SJSA1 (cell line): ENCODE measurements at regions not wholly inside any gene's neighbourhood (a gene's known extent, or its start where the extent isn't known, plus 50 kb on each side); places are given as distances from the start of the nearest gene placed in this dataset.

Experiments used
- DNase-seq, 2 experiments: peaks; one replicate each; pipeline ENCODE4 v3.0.0-alpha.2; 2015 to 2020; ENCODE audit warnings: low spot score in 2 of 2, low read depth in 1 of 2
- H3K27ac ChIP-seq: fragments of 250-450 bp; sonication (Bioruptor Pico); 2 replicates; pipeline ENCODE4 v1.5.1; 2020; ENCODE audit warnings: mild to moderate bottlenecking, moderate library complexity
- H3K27me3 ChIP-seq: fragments of 250-450 bp; sonication (Bioruptor Pico); replicated peaks from 2 replicates; pipeline ENCODE4 v1.5.1; 2020; ENCODE audit warnings: mild to moderate bottlenecking, moderate library complexity
- H3K36me3 ChIP-seq: fragments of 250-450 bp; sonication (Bioruptor Pico); 2 replicates; pipeline ENCODE4 v1.5.1; 2020; ENCODE audit warnings: mild to moderate bottlenecking
- H3K4me1 ChIP-seq: fragments of 250-450 bp; sonication (Bioruptor Pico); replicated peaks from 2 replicates; pipeline ENCODE4 v1.6.1; 2021; ENCODE audit warnings: mild to moderate bottlenecking
- H3K4me3 ChIP-seq: fragments of 250-450 bp; sonication (Bioruptor Pico); 2 replicates; pipeline ENCODE4 v1.5.1; 2020; ENCODE audit warnings: mild to moderate bottlenecking
- H3K9me3 ChIP-seq: fragments of 250-450 bp; sonication (Bioruptor Pico); replicated peaks from 2 replicates; pipeline ENCODE4 v1.5.1; 2020; ENCODE audit warnings: mild to moderate bottlenecking

DNA sequence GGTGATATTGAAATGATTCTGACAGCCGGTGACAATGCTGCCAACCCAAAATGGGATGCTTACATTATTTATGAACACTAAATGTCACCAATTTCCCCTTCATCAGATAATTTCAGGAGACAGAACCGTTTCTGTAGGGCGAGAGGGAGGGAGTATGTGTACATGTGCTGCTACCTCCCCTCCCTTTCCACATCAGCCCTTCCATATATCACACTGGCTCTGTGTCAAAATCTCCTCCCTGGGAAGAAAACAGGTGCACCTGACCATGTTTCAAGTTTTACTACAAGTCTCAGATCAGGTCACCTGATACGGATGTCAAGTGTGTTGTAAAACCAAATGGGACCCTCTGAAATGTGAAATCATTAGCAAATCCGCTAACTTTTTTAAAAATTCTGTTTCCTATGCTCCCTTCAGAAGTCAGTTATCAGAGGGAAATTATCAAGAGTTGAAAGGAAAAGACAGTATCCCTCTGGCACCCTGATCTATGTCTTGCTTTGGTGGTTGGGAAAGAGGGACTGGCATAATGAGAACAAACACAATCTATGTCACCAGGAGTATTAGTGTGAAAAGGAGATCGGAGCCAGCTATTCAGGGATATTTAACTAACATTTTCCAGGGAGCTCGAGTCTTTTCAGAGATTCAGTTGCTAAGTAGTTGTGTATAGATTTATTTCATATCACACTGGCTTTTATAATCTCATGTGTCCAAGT is 1002.3 kb upstream of the CDH8 start:
- Histone ChIP-seq H3K9me3 (peaks cover 5% of the 10 kb centered on the region), H3K4me3 (no peak overlapping the region), H3K36me3 (no peaks in the 10 kb centered on the region), H3K4me1 (no peaks in the 10 kb centered on the region), H3K27ac (no peak overlapping the region), H3K27me3 (no peaks in the 10 kb centered on the region)
- DNase-seq: no peak

DNA sequence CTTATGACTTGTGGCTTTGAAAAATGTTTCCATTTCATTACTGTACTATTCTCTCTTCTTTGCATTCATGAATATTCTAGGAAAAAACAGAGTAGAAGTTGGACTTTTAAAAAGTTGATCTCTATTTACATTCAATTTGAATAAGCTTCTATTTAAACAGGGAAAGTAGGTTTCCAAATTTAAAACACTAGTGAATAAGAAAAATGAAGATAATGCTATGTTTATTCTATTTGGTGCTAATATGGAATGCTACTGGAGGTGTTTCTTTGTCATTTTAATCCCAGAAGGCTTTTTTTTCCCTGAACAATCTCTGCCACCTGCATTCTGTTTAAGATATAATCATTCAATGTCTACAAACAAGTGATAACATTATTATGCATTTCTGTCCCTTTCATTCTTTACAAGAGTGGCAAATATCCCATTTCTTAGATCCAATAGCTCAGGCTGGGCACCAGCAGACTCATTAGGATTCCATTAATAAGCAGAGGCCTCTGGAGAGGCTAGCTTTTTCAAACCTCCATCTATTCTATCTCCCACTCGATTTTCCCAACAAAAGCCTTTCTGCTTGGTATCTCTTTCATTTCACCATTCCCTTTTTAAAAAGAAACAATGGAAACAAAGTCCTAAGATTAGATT is 1001.6 kb upstream of the CDH8 start:
- H3K9me3 ChIP-seq: peaks cover 5% of the 10 kb centered on the region
- no peaks in the 10 kb centered on the region for H3K4me1 ChIP-seq
- no peak for DNase-seq
- H3K27ac ChIP-seq: no peak overlapping the region
- no peaks in the 10 kb centered on the region for H3K27me3 ChIP-seq
- H3K4me3 ChIP-seq: no peak overlapping the region
- no peaks in the 10 kb centered on the region for H3K36me3 ChIP-seq

DNA sequence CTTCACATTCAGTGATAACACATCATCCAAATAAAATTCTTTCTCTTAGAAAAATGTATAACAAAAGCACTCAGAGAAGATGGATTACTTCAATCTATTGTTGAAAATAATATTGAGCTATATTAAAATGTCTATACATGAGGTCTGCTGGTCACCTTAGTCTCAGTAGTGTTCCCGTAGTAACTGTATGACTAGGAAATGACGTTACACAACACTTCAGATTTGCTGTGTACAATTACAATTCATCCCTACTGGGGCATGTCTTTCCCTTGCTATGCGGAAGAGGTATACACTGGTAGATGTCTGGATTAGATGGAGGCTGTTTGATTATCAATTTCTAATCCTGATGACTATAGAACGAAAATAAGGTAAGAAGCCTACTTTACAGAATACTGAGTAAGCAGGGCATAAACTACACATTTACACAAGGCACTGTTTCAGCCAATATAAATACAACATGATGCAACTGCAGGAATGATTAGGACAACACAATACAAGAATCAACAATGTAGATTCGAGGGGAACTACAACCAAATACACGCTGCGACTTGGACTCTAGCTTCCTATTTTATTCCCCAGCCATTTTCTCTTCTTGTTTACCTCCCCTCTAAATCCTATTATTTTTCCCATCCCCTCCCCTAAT is 982.5 kb upstream of the CDH8 start:
- Histone ChIP-seq H3K27me3 (no peaks in the 10 kb centered on the region), H3K4me1 (no peaks in the 10 kb centered on the region), H3K36me3 (no peaks in the 10 kb centered on the region), H3K27ac (no peak overlapping the region), H3K4me3 (no peak overlapping the region), H3K9me3 (no peaks in the 10 kb centered on the region)
- no peak for DNase-seq

DNA sequence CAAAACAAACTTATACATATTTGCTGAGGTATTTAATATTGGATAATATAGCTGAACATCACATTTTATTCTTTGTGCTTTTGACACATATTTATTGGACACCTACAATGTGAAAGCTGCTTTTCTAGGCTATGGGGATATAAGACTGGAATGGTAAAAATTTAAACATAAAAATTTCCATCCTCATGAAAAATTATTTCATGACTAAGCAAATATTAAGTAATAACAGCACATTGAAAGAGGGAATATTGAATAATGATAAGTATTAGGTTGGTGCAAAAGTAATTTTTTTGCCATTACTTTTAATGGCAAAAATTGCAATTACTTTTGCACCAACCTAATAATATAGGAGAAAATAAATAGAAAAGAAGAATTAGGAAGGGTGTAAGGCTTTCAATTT is 972.5 kb upstream of the CDH8 start:
- H3K9me3 ChIP-seq: no peaks in the 10 kb centered on the region; the same call in 1 of the 2 replicates
- no peaks in the 10 kb centered on the region for H3K36me3 ChIP-seq
- no peaks in the 10 kb centered on the region for H3K4me1 ChIP-seq
- no peaks in the 10 kb centered on the region for H3K27me3 ChIP-seq
- no peak for DNase-seq
- H3K4me3 ChIP-seq: no peak overlapping the region
- no peak overlapping the region for H3K27ac ChIP-seq

DNA sequence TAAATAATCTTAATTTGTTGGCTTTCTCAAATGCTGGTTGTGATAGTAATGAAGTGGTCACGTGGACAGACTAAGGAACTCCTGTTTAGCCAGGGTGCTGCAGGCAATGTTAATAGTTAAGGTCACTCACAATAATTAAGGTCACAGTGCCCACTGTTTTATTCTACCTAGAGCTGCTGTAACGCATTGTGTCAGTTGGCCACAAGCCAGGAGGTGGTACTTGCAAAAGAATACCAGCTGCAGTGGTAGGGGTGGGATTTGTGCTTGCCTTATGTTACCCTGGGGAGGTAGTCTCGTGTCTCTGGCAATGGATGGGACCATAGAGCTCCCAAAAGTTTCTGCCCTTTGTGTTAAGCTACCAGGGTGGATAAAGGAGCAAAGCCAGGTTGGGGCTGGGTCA is 969.1 kb upstream of the CDH8 start:
- H3K27ac ChIP-seq: no peak overlapping the region
- H3K36me3 ChIP-seq: no peaks in the 10 kb centered on the region
- no peaks in the 10 kb centered on the region for H3K4me1 ChIP-seq
- H3K4me3 ChIP-seq: no peak overlapping the region
- no peaks in the 10 kb centered on the region; the same call in 1 of the 2 replicates for H3K9me3 ChIP-seq
- H3K27me3 ChIP-seq: no peaks in the 10 kb centered on the region
- no peak for DNase-seq

DNA sequence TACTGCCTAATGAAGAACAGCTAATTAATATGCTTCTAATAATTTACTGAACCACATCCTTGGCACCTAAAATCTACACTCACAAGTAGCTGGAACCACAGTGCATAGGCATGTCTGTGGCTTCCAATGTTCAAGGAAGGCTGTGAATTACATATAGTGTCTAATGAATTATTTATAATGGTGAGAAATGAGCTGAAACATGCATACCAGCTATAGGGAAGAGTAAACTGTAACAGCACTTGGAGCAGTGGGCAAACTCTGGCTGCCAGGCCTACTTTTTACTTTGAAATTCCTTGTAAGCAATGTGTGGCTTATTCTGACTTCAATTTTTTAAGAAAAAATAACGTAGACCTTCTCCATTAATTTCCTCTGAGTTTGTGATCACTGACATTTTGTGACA is 953.2 kb upstream of the CDH8 start:
- H3K27ac ChIP-seq: no peak overlapping the region
- H3K27me3 ChIP-seq: no peaks in the 10 kb centered on the region
- H3K36me3 ChIP-seq: no peaks in the 10 kb centered on the region
- no peak for DNase-seq
- H3K4me1 ChIP-seq: no peaks in the 10 kb centered on the region
- no peaks in the 10 kb centered on the region for H3K9me3 ChIP-seq
- H3K4me3 ChIP-seq: no peak overlapping the region

DNA sequence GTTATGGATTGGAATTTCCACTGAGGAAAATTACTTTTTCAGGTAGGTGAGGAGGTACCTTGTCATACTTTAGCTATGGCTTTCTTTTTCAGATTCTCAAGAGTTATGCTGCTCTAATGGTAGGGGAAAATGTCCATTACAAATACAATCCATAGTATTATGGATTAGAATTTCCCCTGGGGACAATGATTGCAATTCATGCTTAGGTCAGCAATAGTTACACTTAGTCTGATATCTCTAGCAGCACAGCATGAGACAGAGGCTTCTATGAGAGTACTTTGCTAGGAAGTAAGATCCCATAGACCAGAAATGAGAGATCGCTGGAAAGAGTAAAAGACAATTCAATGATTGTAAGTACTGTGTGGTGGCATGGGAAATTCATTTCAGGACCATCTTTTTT is 949.5 kb upstream of the CDH8 start:
- Histone ChIP-seq H3K27me3 (no peaks in the 10 kb centered on the region), H3K9me3 (no peaks in the 10 kb centered on the region), H3K27ac (no peak overlapping the region), H3K36me3 (no peaks in the 10 kb centered on the region), H3K4me1 (no peaks in the 10 kb centered on the region), H3K4me3 (no peak overlapping the region)
- DNase-seq: no peak

DNA sequence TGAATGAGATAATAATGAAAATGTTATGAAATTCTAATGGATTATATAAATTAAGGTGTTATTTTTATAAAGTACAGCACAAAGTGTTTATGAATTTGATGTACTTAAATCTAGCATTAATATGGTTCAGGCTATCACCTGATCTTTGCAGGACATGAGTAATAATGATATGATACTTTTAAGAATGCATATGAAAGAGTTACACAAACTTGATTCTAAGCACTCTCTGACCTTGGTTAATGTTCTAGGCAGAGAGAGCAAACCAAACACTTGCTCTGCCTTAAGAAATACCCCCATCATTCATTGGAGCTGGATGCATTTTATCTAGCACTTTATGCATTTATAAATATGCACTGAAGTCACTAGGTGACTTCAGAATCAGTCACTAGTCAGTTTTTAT is 942.2 kb upstream of the CDH8 start:
- Histone ChIP-seq H3K27me3 (no peaks in the 10 kb centered on the region), H3K4me1 (no peaks in the 10 kb centered on the region), H3K36me3 (no peaks in the 10 kb centered on the region), H3K27ac (no peak overlapping the region), H3K9me3 (peaks cover 4% of the 10 kb centered on the region), H3K4me3 (no peak overlapping the region)
- no peak for DNase-seq

DNA sequence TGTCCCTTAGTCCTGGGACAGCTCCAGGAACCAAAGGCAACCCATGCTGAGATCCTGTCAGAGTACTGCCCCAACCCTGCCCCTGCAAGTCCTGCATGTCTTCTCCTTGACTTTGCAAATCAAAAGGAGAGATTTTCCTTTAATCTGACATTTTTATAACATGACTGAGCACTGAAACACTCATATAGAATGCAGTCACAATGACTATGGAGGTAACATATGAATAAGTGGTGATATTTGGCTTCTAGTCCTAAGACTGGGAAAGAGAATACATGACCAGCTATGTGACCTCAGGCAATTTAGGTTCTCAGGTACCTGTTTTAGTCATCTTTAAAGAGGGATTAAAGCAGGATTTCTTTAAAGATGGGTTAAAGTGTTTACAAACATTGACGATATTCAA is 941.6 kb upstream of the CDH8 start:
- peaks cover 4% of the 10 kb centered on the region for H3K9me3 ChIP-seq

DNA sequence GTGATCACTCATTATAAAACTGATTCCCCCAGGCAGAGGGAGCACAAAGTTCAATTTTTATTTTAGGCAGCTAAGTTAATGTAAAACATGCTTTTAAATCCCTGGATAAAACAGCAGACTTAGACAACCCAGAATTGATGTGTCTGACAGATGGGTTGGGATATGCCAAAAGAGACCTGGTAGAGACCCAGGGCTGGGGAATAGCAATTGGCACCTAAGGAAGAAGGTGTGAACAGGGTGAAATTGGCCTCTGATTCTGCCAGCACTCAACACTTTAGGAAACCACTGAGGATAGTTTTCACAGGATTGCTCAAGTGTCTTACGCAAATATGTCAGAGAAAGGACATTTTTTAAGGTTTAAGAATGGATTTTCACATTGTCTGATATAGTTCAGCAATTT is 938.2 kb upstream of the CDH8 start:
- Histone ChIP-seq H3K4me3 (no peak overlapping the region), H3K27ac (no peak overlapping the region), H3K4me1 (no peaks in the 10 kb centered on the region), H3K27me3 (no peaks in the 10 kb centered on the region), H3K9me3 (peaks cover 4% of the 10 kb centered on the region), H3K36me3 (no peaks in the 10 kb centered on the region)
- no peak for DNase-seq

More for the DNA sequence above, 941.6 kb upstream of the CDH8 start:
- no peaks in the 10 kb centered on the region for H3K36me3 ChIP-seq
- no peak overlapping the region for H3K4me3 ChIP-seq
- no peak overlapping the region for H3K27ac ChIP-seq
- H3K27me3 ChIP-seq: no peaks in the 10 kb centered on the region
- H3K4me1 ChIP-seq: no peaks in the 10 kb centered on the region
- DNase-seq: no peak

DNA sequence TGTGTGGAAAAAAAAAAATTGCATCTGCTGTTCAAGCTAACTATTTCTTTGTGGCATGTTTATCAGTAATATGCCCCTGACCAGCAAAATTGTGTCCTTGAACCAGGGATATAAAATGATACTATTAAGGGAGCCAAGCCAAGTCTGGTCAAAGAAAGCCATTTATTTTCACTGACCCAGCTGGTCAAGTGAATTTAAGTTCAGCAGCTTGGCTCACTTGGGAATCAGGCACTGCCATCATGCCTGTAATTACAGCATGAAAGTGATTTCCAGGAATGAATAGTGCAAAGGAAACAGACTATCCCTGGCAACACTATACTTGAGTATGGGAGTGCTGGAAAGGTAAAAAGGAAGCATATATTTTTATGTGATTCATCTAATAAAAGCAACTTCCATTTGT is 934.6 kb upstream of the CDH8 start:
- H3K36me3 ChIP-seq: no peaks in the 10 kb centered on the region
- H3K4me1 ChIP-seq: no peaks in the 10 kb centered on the region
- no peak overlapping the region for H3K27ac ChIP-seq
- no peak for DNase-seq
- no peaks in the 10 kb centered on the region for H3K27me3 ChIP-seq
- H3K9me3 ChIP-seq: no peaks in the 10 kb centered on the region
- no peak overlapping the region for H3K4me3 ChIP-seq

DNA sequence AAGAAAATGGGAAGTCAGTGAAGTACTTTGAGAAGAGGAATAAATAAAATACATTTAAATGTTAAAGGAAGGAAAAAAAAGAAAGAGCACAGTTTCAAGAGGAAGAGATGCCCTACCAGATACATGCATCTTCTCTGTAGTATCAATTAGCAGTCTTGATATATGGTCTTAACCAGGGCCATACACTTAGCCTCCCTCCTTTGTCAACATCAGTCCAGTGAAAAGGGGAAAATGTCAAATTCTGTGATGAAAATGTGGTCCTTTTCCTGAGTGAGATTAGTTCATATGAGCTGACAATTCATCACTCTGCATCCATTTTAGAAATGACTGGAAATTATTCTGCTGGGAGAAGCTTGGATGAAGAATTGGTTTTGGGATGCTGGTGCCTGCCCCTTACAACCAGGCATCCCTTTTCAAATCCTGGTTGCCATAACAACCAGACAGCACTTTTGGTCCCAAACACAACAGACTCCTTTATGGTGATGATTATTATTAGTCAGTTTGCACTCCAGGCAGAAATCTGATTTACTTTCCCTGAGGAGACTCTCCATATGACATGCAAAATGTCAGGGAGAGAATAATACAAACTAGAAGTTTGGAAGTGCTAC is 933.6 kb upstream of the CDH8 start:
- Histone ChIP-seq H3K36me3 (no peaks in the 10 kb centered on the region), H3K27ac (no peak overlapping the region), H3K4me1 (no peaks in the 10 kb centered on the region), H3K4me3 (no peak overlapping the region), H3K27me3 (no peaks in the 10 kb centered on the region), H3K9me3 (no peaks in the 10 kb centered on the region)
- no peak for DNase-seq

DNA sequence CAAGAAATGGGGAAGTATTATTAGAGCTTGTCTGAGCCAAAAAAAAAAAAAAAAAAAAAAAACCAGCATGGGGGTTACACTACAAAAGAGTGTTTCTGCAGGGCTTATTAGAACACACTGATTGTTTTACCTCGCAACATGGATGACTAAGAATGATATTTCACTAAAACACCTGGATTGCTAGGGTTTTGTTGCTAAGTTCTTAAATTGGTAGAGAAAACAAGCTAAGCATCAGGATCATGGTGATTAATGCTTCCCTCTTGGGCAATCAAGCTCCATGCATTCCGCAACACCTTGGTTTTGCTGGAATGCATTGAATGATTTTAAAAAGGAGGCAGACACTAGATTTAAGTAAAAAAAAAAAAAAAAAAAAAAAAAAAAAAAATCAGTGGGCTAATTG is 931.4 kb upstream of the CDH8 start:
- no peaks in the 10 kb centered on the region for H3K9me3 ChIP-seq
- H3K27me3 ChIP-seq: no peaks in the 10 kb centered on the region
- DNase-seq: no peak
- H3K36me3 ChIP-seq: no peaks in the 10 kb centered on the region
- no peak overlapping the region for H3K4me3 ChIP-seq
- H3K27ac ChIP-seq: no peak overlapping the region
- H3K4me1 ChIP-seq: no peaks in the 10 kb centered on the region

DNA sequence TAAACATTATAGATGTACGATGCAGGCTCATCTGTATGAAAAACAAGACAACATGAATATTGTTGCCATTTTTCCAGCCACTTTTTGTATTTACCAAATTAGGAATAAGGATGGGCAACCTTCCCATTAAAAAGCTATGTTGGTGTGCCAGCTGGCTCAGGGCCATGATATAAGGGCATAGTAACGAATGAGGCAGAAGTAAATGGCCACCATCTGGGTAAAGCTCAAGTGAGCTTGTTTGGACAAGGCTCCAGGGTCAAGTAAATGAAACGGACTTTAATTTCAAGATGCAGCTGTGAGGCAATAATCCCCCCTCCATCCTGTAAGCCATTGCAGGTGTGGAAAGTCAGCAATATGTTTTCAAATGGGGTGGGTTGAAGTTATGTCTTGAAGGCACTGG is 930.9 kb upstream of the CDH8 start:
- DNase-seq: no peak
- Histone ChIP-seq H3K4me1 (no peaks in the 10 kb centered on the region), H3K36me3 (no peaks in the 10 kb centered on the region), H3K4me3 (no peak overlapping the region), H3K9me3 (no peaks in the 10 kb centered on the region), H3K27ac (no peak overlapping the region), H3K27me3 (no peaks in the 10 kb centered on the region)
